PC-3 (cell line): ENCODE measurements at regions not wholly inside any gene's neighbourhood (a gene's known extent, or its start where the extent isn't known, plus 50 kb on each side); places are given as distances from the start of the nearest gene placed in this dataset.

Source experiments
- ATAC-seq: fragments of 200-7000 bp; cut with Tn5 transposase; 2 replicates; pipeline ENCODE4 v1.9.1; 2020; ENCODE audit warnings: mild to moderate bottlenecking, moderate library complexity
- BruUV-seq: library from RNA; stranded (reverse); fragments of 400-500 nt; replicated peaks from 2 replicates; lab custom pipeline; 2021; lab: Mats Ljungman, UMichigan
- CTCF ChIA-PET: fragments of 300-600 bp; sonication (Branson Sonifier 250); formaldehyde crosslinking; loops from one replicate; lab custom pipeline; 2022; ENCODE audit warnings: antibody characterized with exemption; lab: Charles Lee
- POLR2A ChIA-PET: fragments of 300-600 bp; sonication (Branson Sonifier 250); formaldehyde crosslinking; loops from one replicate; lab custom pipeline; 2022; ENCODE audit warnings: antibody characterized with exemption; ENCODE audit not compliant: unreplicated experiment; lab: Charles Lee
- DNase-seq: peaks from one replicate; pipeline ENCODE4 v3.0.0-alpha.2; 2015
- H2AFZ ChIP-seq: fragments of 300-600 bp; sonication (generic); 2 replicates; pipeline ENCODE4 v1.6.0; 2016; ENCODE audit warnings: antibody characterized with exemption, low read length
- H3F3A ChIP-seq: fragments of 300-600 bp; sonication (generic); one replicate; pipeline ENCODE4 v1.6.0; 2017; ENCODE audit warnings: antibody characterized with exemption, low read length, control low read depth, mild to moderate bottlenecking; ENCODE audit not compliant: unreplicated experiment
- H3K27ac ChIP-seq: fragments of 300-600 bp; sonication (generic); 2 replicates; pipeline ENCODE4 v1.5.1; 2016; ENCODE audit warnings: mild to moderate bottlenecking, low read length
- H3K27me3 ChIP-seq: fragments of 300-600 bp; sonication (generic); 2 replicates; pipeline ENCODE4 v1.6.1; 2016; ENCODE audit warnings: low read length, mixed read lengths
- H3K36me3 ChIP-seq: fragments of 300-600 bp; sonication (generic); 2 replicates; pipeline ENCODE4 v1.6.1; 2016; ENCODE audit warnings: low read depth, mixed run types, low read length, mixed read lengths
- H3K4me1 ChIP-seq: fragments of 300-600 bp; sonication (generic); 2 replicates; pipeline ENCODE4 v1.5.1; 2016; ENCODE audit warnings: low read length; ENCODE audit not compliant: insufficient read depth
- H3K4me2 ChIP-seq: fragments of 300-600 bp; sonication (generic); 2 replicates; pipeline ENCODE4 v1.6.0; 2016; ENCODE audit warnings: low read length
- H3K4me3 ChIP-seq: fragments of 300-600 bp; sonication (generic); 2 replicates; pipeline ENCODE4 v1.5.1; 2016; ENCODE audit warnings: mild to moderate bottlenecking, low read length, mixed read lengths
- H3K79me2 ChIP-seq: fragments of 300-600 bp; sonication (generic); 2 replicates; pipeline ENCODE4 v1.6.1; 2017; ENCODE audit warnings: low read length, mixed read lengths
- H3K9ac ChIP-seq: fragments of 300-600 bp; sonication (generic); 2 replicates; pipeline ENCODE4 v1.6.0; 2016; ENCODE audit warnings: mild to moderate bottlenecking, low read length
- H3K9me2 ChIP-seq: fragments of 300-600 bp; sonication (generic); replicated peaks from 2 replicates; pipeline ENCODE4 v1.6.1; 2016; ENCODE audit warnings: mixed run types, low read length, mixed read lengths
- H3K9me3 ChIP-seq: fragments of 300-600 bp; sonication (generic); 2 replicates; pipeline ENCODE4 v1.6.1; 2016; ENCODE audit warnings: low read length, mixed read lengths
- H4K20me1 ChIP-seq: fragments of 300-600 bp; sonication (generic); 2 replicates; pipeline ENCODE4 v1.6.1; 2016; ENCODE audit warnings: low read length, mixed read lengths
- CTCF ChIP-seq: fragments of 300-600 bp; sonication (generic); conservative IDR thresholded peaks from 2 replicates; pipeline ENCODE4 v1.5.1; 2017; ENCODE audit warnings: antibody characterized with exemption, low read depth, mild to moderate bottlenecking, low read length
- EZH2 ChIP-seq: fragments of 300-600 bp; sonication (generic); IDR thresholded peaks from one replicate; pipeline ENCODE4 v1.6.1; 2017; ENCODE audit warnings: antibody characterized with exemption, mild to moderate bottlenecking, low read length; ENCODE audit not compliant: unreplicated experiment
- EZH2phosphoT487 ChIP-seq: fragments of 300-600 bp; sonication (generic); IDR thresholded peaks from 2 replicates; pipeline ENCODE4 v1.6.1; 2018; ENCODE audit warnings: mild to moderate bottlenecking, antibody characterized with exemption, low read length, borderline replicate concordance
- intact Hi-C: fragments of 100-400 bp; cut with micrococcal nuclease; formaldehyde crosslinking; loops from 2 replicates; pipeline ENCODE4 v1.9.0; 2023

- no peaks in the 10 kb centered on the region for H3K27me3 ChIP-seq
- no peaks in the 10 kb centered on the region for H3K79me2 ChIP-seq
- H2AFZ ChIP-seq = no peak overlapping the region
- no peaks in the 10 kb centered on the region for H3K9me3 ChIP-seq
- no peaks in the 10 kb centered on the region for H4K20me1 ChIP-seq
- no peak overlapping the region for H3K4me3 ChIP-seq
- no peak overlapping the region for H3K4me2 ChIP-seq
- ChIA-PET CTCF (no interaction called here), POLR2A (no interaction called here)
- no peak for DNase-seq
- no TSS peak for BruUV-seq
- no peak overlapping the region for H3K9ac ChIP-seq
- intact Hi-C loops = no loop called here
- TF ChIP-seq EZH2phosphoT487 (no peak), EZH2 (no peak), CTCF (no peak)
- ATAC-seq = no peak
- H3F3A ChIP-seq = no peaks in the 10 kb centered on the region
- H3K27ac ChIP-seq = no peak overlapping the region
- no peaks in the 10 kb centered on the region for H3K4me1 ChIP-seq
- no peaks in the 10 kb centered on the region for H3K36me3 ChIP-seq
- no peaks in the 10 kb centered on the region for H3K9me2 ChIP-seq
These were observed 331.0 kb downstream of the HS3ST1 start for GRCh38 chr4:11097725-11098124.

DNA sequence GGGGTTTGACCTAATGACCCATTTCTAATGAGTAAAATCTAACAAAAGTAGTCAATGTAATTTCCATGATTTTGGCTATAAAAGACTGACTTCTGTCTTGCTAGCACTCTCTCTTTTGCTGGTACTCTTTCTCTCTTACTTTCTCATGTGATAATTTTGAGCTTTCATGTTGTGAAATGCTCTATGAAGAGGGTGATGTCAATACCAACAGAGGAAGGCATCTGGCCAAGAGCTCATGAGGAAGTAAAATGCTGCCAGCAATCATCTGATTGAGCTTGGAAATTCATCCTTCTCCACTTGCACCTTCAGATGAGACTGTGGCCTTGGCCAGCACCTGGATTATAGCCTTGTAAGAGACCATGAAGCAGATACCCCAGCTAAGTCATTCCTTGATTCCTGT is 347.7 kb downstream of the HS3ST1 start:
- TF ChIP-seq CTCF = no peak
- no peak for TF ChIP-seq EZH2
- TF ChIP-seq EZH2phosphoT487 = no peak
- ATAC-seq = no peak
- no peak overlapping the region for H3K9ac ChIP-seq
- H4K20me1 ChIP-seq = no peaks in the 10 kb centered on the region
- H3K9me2 ChIP-seq = no peaks in the 10 kb centered on the region
- no TSS peak for BruUV-seq
- H3K4me1 ChIP-seq = no peaks in the 10 kb centered on the region
- DNase-seq = no peak
- intact Hi-C loops = no loop called here
- H3K27me3 ChIP-seq = no peaks in the 10 kb centered on the region
- CTCF ChIA-PET = no interaction called here
- no peaks in the 10 kb centered on the region for H3K36me3 ChIP-seq
- no peaks in the 10 kb centered on the region for H3F3A ChIP-seq
- no peak overlapping the region for H3K4me2 ChIP-seq
- no peaks in the 10 kb centered on the region for H3K79me2 ChIP-seq
- no peak overlapping the region for H2AFZ ChIP-seq
- H3K27ac ChIP-seq = no peak overlapping the region
- POLR2A ChIA-PET = no interaction called here
- H3K4me3 ChIP-seq = no peak overlapping the region
- no peaks in the 10 kb centered on the region for H3K9me3 ChIP-seq

- Histone ChIP-seq H4K20me1 (no peaks in the 10 kb centered on the region), H3K79me2 (no peaks in the 10 kb centered on the region), H2AFZ (no peak overlapping the region), H3K36me3 (no peaks in the 10 kb centered on the region), H3K4me3 (no peak overlapping the region), H3F3A (no peaks in the 10 kb centered on the region), H3K4me1 (no peaks in the 10 kb centered on the region), H3K27ac (no peak overlapping the region), H3K9ac (no peak overlapping the region), H3K9me3 (no peaks in the 10 kb centered on the region), H3K4me2 (no peak overlapping the region), H3K9me2 (no peaks in the 10 kb centered on the region), H3K27me3 (no peaks in the 10 kb centered on the region)
- ChIA-PET CTCF (no interaction called here), POLR2A (no interaction called here)
- ATAC-seq (no peak), DNase-seq (peak; percentile 13)
- TF ChIP-seq CTCF (no peak), EZH2phosphoT487 (no peak), EZH2 (no peak)
- BruUV-seq = no TSS peak
- intact Hi-C loops = no loop called here
These were observed 349.5 kb downstream of the HS3ST1 start for GRCh38 chr4:11079171-11079570.
